Transverse colon (tissue), 4 donors: ENCODE measurements at regions not wholly inside any gene's neighbourhood (a gene's known extent, or its start where the extent isn't known, plus 50 kb on each side); places are given as distances from the start of the nearest gene placed in this dataset.

ENCODE experiments used
- CTCF ChIP-seq, 5 experiments: fragments of 200-600 bp in 3 of 5; fragments of 450-650 bp in 2 of 5; sonication (generic) in 3 of 5; IDR thresholded peaks; 1 replicate in 2 of 5; 2 replicates in 3 of 5; pipeline ENCODE4 v1.5.1; 2016 to 2017; ENCODE audit warnings: antibody characterized with exemption in 5 of 5, inconsistent platforms in 3 of 5, mild to moderate bottlenecking in 2 of 5, moderate library complexity in 1 of 5
- EP300 ChIP-seq: sonication (generic); formaldehyde crosslinking; IDR thresholded peaks from one replicate; pipeline ENCODE4 v1.6.1; 2017; ENCODE audit warnings: antibody characterized with exemption, low read depth
- POLR2A ChIP-seq: fragments of 450-650 bp; IDR thresholded peaks from one replicate; pipeline ENCODE4 v1.6.1; 2016; ENCODE audit warnings: antibody characterized with exemption, mild to moderate bottlenecking, moderate library complexity
- POLR2AphosphoS5 ChIP-seq, 3 donors: sonication (generic); formaldehyde crosslinking; IDR thresholded peaks; one replicate each; pipeline ENCODE4 v1.6.1; 2016; ENCODE audit warnings: antibody characterized with exemption in 3 of 3

GRCh38 chr21:16366207-16366606, 636.4 kb downstream of the USP25 start:
- no peak for TF ChIP-seq CTCF (IDR thresholded peaks at IDR 0.05)
- TF ChIP-seq POLR2A: no peak
- no peak for TF ChIP-seq POLR2AphosphoS5 (IDR thresholded peaks at IDR 0.05)
- TF ChIP-seq EP300: no peak
